Naive thymus-derived CD8-positive, alpha-beta T cell (primary cell): ENCODE measurements at regions not wholly inside any gene's neighbourhood (a gene's known extent, or its start where the extent isn't known, plus 50 kb on each side); places are given as distances from the start of the nearest gene placed in this dataset.

Experiments used
- ATAC-seq, 2 donors: fragments of 150-1000 bp; cut with Tn5 transposase in 1 of 2; sonication (Bioruptor Pico), chemical (Tn5 transposase) in 1 of 2; 1 replicate in 1 of 2; 2 replicates in 1 of 2; pipeline ENCODE4 v1.10.0; 2021; ENCODE audit warnings: mild to moderate bottlenecking in 2 of 2, moderate library complexity in 2 of 2
- POLR2A ChIA-PET: fragments of 350-600 bp; sonication (Branson Sonifier 250); formaldehyde crosslinking; loops from one replicate; lab custom pipeline; 2021; ENCODE audit warnings: antibody characterized with exemption; lab: Charles Lee
- DNase-seq, 10 donors: peaks; one replicate each; pipeline versions ENCODE4 v3.0.0 to v3.0.0-alpha.2; 2020 to 2022
- H3K27ac Mint-ChIP-seq, 10 donors: one replicate each; pipeline ENCODE4 v1.8.0; 2020 to 2022; ENCODE audit warnings: mild to moderate bottlenecking in 10 of 10, mixed read lengths in 10 of 10, moderate library complexity in 4 of 10, inconsistent platforms in 1 of 10
- H3K27me3 Mint-ChIP-seq, 5 donors: one replicate each; pipeline ENCODE4 v1.8.0; 2021 to 2022; ENCODE audit warnings: mixed read lengths in 5 of 5
- H3K36me3 Mint-ChIP-seq, 3 donors: one replicate each; pipeline ENCODE4 v1.8.0; 2020 to 2022; ENCODE audit warnings: mixed read lengths in 3 of 3, mild to moderate bottlenecking in 2 of 3, inconsistent platforms in 1 of 3
- H3K4me1 Mint-ChIP-seq, 4 donors: one replicate each; pipeline ENCODE4 v1.8.0; 2021 to 2022; ENCODE audit warnings: mixed read lengths in 4 of 4
- H3K4me3 Mint-ChIP-seq, 10 donors: one replicate each; pipeline ENCODE4 v1.8.0; 2020 to 2022; ENCODE audit warnings: mild to moderate bottlenecking in 10 of 10, mixed read lengths in 10 of 10, moderate library complexity in 6 of 10, inconsistent platforms in 1 of 10
- H3K9me3 Mint-ChIP-seq, 9 donors: one replicate each; pipeline ENCODE4 v1.8.0; 2020 to 2022; ENCODE audit warnings: mixed read lengths in 9 of 9, mild to moderate bottlenecking in 3 of 9, inconsistent platforms in 1 of 9, moderate library complexity in 1 of 9

- ATAC-seq (no peak), DNase-seq (no peak)
- Mint-ChIP-seq H3K27ac (no peak overlapping the region), H3K4me1 (no peaks in the 10 kb centered on the region), H3K4me3 (no peak overlapping the region), H3K27me3 (no peaks in the 10 kb centered on the region), H3K36me3 (peaks cover 0 to 15% (median 0%) of the 10 kb centered on the region in 3 donors), H3K9me3 (peaks cover 0 to 26% (median 12%) of the 10 kb centered on the region in 9 donors)
- POLR2A ChIA-PET, result no interaction called here
Observed at GRCh38 chr2:116057538-116057937, 1615.1 kb downstream of the DPP10 start.

- peaks cover 1 to 30% (median 12%) of the 10 kb centered on the region in 9 donors for H3K9me3 Mint-ChIP-seq
- POLR2A ChIA-PET, result no interaction called here
- no peaks in the 10 kb centered on the region for H3K4me1 Mint-ChIP-seq
- H3K36me3 Mint-ChIP-seq, result peaks cover 0 to 10% (median 0%) of the 10 kb centered on the region in 3 donors
- ATAC-seq (no peak), DNase-seq (no peak)
- no peaks in the 10 kb centered on the region for H3K27me3 Mint-ChIP-seq
- no peak overlapping the region for H3K27ac Mint-ChIP-seq
- H3K4me3 Mint-ChIP-seq, result no peak overlapping the region
Observed at GRCh38 chr2:116061023-116061422, 1618.6 kb downstream of the DPP10 start.

GRCh38 chr2:116073731-116074130 is 1631.3 kb downstream of the DPP10 start:
- POLR2A ChIA-PET, result no interaction called here
- DNase-seq (no peak), ATAC-seq (no peak)
- H3K9me3 Mint-ChIP-seq, result peaks cover 2 to 22% (median 9%) of the 10 kb centered on the region in 9 donors
- H3K4me3 Mint-ChIP-seq, result no peak overlapping the region
- H3K27ac Mint-ChIP-seq, result no peak overlapping the region
- H3K4me1 Mint-ChIP-seq, result no peaks in the 10 kb centered on the region
- H3K36me3 Mint-ChIP-seq, result no peaks in the 10 kb centered on the region
- no peaks in the 10 kb centered on the region for H3K27me3 Mint-ChIP-seq

GRCh38 chr2:116074161-116074560 is 1631.7 kb downstream of the DPP10 start:
- H3K27ac Mint-ChIP-seq, result no peak overlapping the region
- POLR2A ChIA-PET, result no interaction called here
- ATAC-seq (no peak), DNase-seq (no peak)
- H3K9me3 Mint-ChIP-seq, result peaks cover under 1 to 20% (median 9%) of the 10 kb centered on the region in 9 donors
- no peaks in the 10 kb centered on the region for H3K4me1 Mint-ChIP-seq
- H3K27me3 Mint-ChIP-seq, result no peaks in the 10 kb centered on the region
- H3K36me3 Mint-ChIP-seq, result no peaks in the 10 kb centered on the region
- H3K4me3 Mint-ChIP-seq, result no peak overlapping the region

- no peaks in the 10 kb centered on the region for H3K4me1 Mint-ChIP-seq
- no peaks in the 10 kb centered on the region for H3K36me3 Mint-ChIP-seq
- H3K9me3 Mint-ChIP-seq, result peaks cover 5 to 20% (median 8%) of the 10 kb centered on the region in 9 donors
- no peak overlapping the region for H3K27ac Mint-ChIP-seq
- DNase-seq (no peak), ATAC-seq (no peak)
- H3K27me3 Mint-ChIP-seq, result no peaks in the 10 kb centered on the region
- POLR2A ChIA-PET, result no interaction called here
- H3K4me3 Mint-ChIP-seq, result no peak overlapping the region
Observed at GRCh38 chr2:116088236-116088635, 1645.8 kb downstream of the DPP10 start.

DNA sequence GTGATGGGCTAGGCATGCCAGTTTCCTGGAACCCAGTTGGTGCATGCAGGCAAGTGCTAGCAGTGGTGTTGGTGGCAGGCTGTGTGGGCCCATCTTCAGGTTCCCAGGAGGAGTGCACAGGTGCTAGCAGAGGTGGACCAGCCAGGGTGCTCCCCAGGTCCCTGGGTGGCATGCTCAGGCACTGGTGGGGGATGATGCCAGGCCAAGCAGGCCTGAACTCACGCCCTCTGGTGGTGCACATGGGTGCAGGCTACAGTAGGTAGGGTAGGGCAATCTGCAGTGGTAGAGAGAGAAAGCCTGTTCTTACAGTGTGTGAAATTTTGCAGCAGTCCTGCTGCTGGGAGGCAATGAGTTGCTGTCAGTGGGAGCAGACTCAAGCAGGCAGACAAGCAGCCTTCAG is 1651.8 kb downstream of the DPP10 start:
- no peak for ATAC-seq
- POLR2A ChIA-PET, result no interaction called here
- Mint-ChIP-seq H3K9me3 (peaks cover 8 to 42% (median 15%) of the 10 kb centered on the region in 9 donors), H3K36me3 (no peaks in the 10 kb centered on the region), H3K4me1 (no peaks in the 10 kb centered on the region), H3K4me3 (no peak overlapping the region), H3K27me3 (no peaks in the 10 kb centered on the region), H3K27ac (no peak overlapping the region)
- DNase-seq, result no peak

GRCh38 chr2:116095636-116096035 is 1653.2 kb downstream of the DPP10 start:
- DNase-seq (no peak), ATAC-seq (no peak)
- Mint-ChIP-seq H3K4me3 (no peak overlapping the region), H3K27ac (no peak overlapping the region), H3K9me3 (peaks cover 8 to 40% (median 15%) of the 10 kb centered on the region in 9 donors), H3K4me1 (no peaks in the 10 kb centered on the region), H3K27me3 (no peaks in the 10 kb centered on the region), H3K36me3 (no peaks in the 10 kb centered on the region)
- POLR2A ChIA-PET, result no interaction called here

GRCh38 chr2:116098049-116098448 is 1655.6 kb downstream of the DPP10 start:
- Mint-ChIP-seq H3K36me3 (no peaks in the 10 kb centered on the region), H3K27me3 (no peaks in the 10 kb centered on the region), H3K4me1 (no peaks in the 10 kb centered on the region), H3K9me3 (peaks cover 7 to 43% (median 13%) of the 10 kb centered on the region in 9 donors), H3K4me3 (no peak overlapping the region), H3K27ac (no peak overlapping the region)
- no peak for DNase-seq
- no peak for ATAC-seq
- POLR2A ChIA-PET, result no interaction called here

DNA sequence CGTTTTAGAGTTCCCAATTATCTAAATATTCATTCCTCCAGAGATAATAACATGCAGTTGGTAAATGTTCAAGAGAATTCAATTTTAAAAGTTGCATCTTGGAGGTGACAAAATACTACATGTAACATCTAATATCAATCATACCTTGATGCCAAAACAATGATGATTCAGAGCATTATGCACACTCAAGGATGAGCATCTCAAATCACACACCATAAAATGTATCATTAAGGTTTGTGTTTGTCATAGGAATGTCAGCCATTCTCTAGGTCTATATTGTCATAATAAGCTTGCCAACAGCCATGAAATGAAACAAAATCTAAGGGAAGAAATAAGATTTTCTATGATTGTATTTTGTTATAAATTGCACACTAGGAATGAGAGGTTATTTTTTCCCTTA is 1667.0 kb downstream of the DPP10 start:
- H3K9me3 Mint-ChIP-seq, result peaks cover 0 to 20% (median 5%) of the 10 kb centered on the region in 9 donors
- H3K27ac Mint-ChIP-seq, result no peak overlapping the region
- H3K27me3 Mint-ChIP-seq, result no peaks in the 10 kb centered on the region
- peaks cover 0 to 3% (median 0%) of the 10 kb centered on the region in 3 donors for H3K36me3 Mint-ChIP-seq
- H3K4me1 Mint-ChIP-seq, result no peaks in the 10 kb centered on the region
- no peak for DNase-seq
- no peak overlapping the region for H3K4me3 Mint-ChIP-seq
- POLR2A ChIA-PET, result no interaction called here
- ATAC-seq, result no peak

GRCh38 chr2:116117845-116118244 is 1675.4 kb downstream of the DPP10 start:
- Mint-ChIP-seq H3K27ac (no peak overlapping the region), H3K9me3 (peaks cover 0 to 25% (median 8%) of the 10 kb centered on the region in 9 donors), H3K4me3 (no peak overlapping the region), H3K36me3 (no peaks in the 10 kb centered on the region), H3K4me1 (no peaks in the 10 kb centered on the region), H3K27me3 (no peaks in the 10 kb centered on the region)
- ATAC-seq (no peak), DNase-seq (no peak)
- POLR2A ChIA-PET, result no interaction called here

GRCh38 chr2:116132833-116133232 is 1681.7 kb upstream of the DDX18 start:
- Mint-ChIP-seq H3K4me3 (no peak overlapping the region), H3K27ac (no peak overlapping the region), H3K36me3 (peaks cover 0 to 7% (median 0%) of the 10 kb centered on the region in 3 donors), H3K27me3 (no peaks in the 10 kb centered on the region), H3K9me3 (peaks cover 2 to 20% (median 9%) of the 10 kb centered on the region in 9 donors), H3K4me1 (peaks cover 0 to 2% (median 0%) of the 10 kb centered on the region in 4 donors)
- POLR2A ChIA-PET, result no interaction called here
- DNase-seq (no peak), ATAC-seq (no peak)

DNA sequence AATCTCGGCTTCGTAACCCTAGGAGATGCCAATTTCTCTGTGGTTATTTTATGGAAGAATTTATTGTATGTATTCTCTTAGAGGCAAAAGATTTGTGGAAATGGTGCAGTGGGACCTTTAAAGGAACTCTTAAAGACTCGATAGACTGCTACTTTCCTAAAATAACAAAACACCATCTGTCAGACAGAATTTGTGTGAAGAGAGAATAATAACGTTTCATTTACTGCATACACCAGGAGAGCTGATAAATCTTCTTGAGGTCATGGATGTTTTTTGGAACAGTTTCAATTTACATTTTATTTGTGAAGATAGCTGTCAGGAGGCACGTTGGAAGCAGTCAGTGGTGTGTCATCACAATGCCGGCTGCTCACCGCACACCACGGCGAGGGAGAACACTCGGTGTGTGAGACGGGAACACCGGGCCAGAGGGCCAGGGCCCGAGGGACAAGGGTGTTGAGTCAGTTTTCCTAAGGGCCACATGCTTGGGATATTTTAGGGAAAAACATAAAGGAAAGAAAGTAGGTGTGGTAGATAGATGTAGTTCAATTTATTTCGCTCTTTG is 1681.0 kb upstream of the DDX18 start:
- DNase-seq (no peak), ATAC-seq (no peak)
- POLR2A ChIA-PET, result no interaction called here
- Mint-ChIP-seq H3K36me3 (peaks cover 0 to 7% (median 0%) of the 10 kb centered on the region in 3 donors), H3K4me3 (no peak overlapping the region), H3K9me3 (peaks cover 2 to 20% (median 10%) of the 10 kb centered on the region in 9 donors), H3K27me3 (no peaks in the 10 kb centered on the region), H3K4me1 (peaks cover 0 to 2% (median 0%) of the 10 kb centered on the region in 4 donors), H3K27ac (no peak overlapping the region)

DNA sequence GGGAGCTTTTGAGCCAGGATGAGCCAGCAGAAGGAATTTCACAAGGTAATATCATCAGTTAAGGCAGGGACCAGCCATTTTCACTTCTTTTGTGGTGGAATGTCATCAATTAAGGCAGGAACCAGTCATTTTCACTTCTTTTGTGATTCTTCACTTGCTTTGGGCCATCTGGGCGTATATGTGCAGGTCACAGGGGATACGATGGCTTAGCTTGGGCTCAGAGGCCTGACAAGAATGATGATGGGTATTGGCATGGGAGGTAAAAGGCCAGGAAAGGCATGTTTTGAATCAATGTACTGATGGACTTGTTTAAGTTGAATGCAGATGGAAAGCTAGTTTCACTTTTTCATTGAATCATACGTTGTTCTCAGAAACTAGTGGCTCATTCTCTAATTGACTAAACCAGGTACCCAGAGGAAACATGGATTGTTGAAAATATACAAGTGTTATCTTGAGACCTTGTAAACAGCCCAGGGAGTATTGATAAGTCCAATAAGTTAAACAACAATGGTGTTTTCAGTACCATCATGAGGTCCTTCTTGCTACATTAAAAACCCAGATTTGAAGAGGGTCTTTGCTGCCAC is 1672.5 kb upstream of the DDX18 start:
- Mint-ChIP-seq H3K27ac (no peak overlapping the region), H3K36me3 (peaks cover 0 to 4% (median 0%) of the 10 kb centered on the region in 3 donors), H3K27me3 (no peaks in the 10 kb centered on the region), H3K9me3 (peaks cover 2 to 26% (median 19%) of the 10 kb centered on the region in 9 donors), H3K4me1 (no peaks in the 10 kb centered on the region), H3K4me3 (no peak overlapping the region)
- POLR2A ChIA-PET, result no interaction called here
- no peak for ATAC-seq
- DNase-seq, result no peak
